ENCODE measurements at regions not wholly inside any gene's neighbourhood (a gene's known extent, or its start where the extent isn't known, plus 50 kb on each side); places are given as distances from the start of the nearest gene placed in this dataset.

DNA sequence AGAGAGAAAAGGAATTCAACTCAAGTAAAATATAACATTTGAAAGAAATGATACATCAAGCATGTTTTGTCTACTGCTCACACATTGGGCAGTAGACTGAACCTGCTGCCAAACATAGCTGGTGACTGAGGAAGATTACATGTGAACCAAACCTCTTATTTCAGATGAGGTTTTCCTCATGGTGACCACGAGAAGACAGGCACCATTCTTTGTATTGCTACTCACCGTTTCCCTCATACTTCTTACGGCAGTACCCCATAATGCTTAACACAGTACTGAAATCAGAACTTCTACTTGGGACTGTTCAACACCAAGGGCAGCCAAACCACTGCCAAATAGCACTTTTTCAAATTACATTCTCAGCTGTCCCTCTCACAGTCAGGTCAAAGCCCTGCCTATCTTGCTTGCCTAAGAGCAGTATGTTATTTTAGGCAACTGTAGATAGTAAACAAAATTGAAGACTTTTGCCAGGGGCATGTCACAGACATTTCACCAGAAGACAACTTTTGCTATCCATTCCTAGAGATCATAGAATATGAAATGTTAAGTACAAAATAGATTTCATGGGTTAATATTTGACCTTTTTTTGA, 167.1 kb upstream of the DOK6 start:
- FAIRE-seq: no peak
- no peak for DNase-seq (ENCODE audit: insufficient read length, low spot score)
- TF ChIP-seq POLR2A (IDR thresholded peaks at IDR 0.05; ENCODE audit: low read depth, low read length): no peak

DNA sequence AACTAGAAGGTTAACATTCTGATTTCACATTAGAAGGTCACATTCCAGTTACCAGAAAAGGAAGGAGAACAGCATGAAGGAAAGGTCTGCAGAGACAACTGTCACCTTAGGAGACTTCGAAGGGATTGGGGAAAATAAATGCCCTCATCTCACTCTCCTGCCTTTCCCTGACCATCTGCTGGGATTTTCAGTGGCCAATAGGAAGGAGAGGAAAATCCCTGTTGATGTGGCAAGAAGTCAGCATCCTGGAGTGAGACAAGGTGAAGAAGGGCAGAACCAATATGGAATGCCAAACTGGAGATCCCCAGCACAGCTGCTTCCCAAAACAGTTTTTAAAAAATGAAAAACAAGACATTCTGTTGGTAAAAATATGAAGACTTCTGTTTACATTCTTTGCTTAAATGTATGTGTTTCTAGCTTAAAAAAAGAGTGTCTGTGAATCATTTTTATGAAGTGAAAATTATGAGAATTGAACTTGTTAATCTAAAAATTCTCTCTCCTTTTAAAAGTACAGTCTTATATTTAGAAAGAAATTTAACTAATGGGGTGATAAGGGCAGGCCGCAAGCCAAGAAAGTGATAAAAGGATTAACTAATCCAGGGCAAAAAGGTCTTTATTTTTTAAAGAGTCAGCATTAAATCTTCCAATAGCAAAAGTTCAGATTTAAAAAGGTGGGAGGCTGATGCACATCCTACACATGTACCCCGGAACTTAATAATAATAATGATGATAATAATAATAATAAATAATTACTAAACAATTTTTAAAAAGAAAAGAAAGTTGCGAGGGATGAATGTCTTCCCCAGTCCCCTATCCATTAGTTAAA, 160.6 kb upstream of the DOK6 start:
- no peak for FAIRE-seq
- TF ChIP-seq POLR2A (IDR thresholded peaks at IDR 0.05; ENCODE audit: low read depth, low read length): no peak
- no peak for DNase-seq (ENCODE audit: insufficient read length, low spot score)

DNA sequence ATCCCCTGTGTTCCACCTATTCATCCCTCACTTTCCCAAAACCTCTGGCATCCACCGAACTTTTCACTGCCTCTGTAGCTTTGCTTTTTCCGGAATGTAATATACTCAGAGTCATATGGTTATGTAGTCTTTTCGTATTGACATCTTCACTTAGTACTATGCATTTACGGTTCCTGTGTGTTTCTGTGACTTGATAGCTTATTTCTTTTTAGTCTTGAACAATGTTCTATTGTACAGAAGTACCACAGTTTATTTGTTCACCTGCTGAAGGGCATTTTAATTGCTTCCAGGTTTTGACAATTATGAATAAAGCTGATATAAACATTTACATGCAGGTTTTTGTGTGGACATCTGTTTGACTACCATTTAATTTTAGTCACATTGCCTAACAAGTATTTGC, 154.7 kb upstream of the DOK6 start:
- no peak for TF ChIP-seq POLR2A (IDR thresholded peaks at IDR 0.05; ENCODE audit: low read depth, low read length)
- DNase-seq (ENCODE audit: insufficient read length, low spot score) (no peak), FAIRE-seq (no peak)

DNA sequence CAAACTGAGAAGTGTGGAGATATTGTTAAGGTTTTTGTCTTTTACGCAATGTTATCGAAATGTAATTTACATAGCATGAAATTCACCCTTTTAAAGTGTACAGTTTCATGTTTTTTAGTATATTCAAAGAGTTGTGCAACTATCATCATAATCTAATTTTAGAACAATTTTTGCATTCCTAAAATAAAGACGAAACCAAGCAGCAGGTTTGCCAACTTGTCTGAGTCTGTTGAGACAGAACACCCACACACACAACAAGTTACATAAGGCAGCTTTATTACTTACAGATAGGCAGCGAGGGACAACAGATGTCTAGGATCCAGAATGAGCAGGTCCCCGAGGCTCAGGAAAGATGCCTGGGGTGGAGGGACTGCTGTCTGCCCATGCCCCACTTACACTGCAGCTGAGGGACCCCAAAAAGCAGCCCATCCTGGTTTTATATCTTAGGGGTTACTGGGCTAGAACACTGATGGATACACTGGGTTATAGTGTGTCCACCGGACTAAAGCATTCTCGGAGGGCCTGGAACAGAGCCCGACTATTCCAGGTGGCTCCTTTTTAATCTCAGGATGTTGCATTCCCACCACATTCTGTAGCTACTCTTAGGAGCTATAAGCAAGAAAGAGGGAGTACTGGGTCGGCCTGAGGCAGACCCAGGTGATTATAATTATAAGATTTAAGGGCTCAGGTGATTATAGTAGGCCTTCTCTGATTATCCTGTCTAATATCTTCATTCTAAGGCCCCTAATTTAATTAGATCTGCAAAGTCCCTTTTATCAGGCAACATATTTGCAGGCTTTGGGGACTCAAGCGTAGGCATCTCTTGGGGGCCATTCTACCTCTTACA, 150.2 kb upstream of the DOK6 start:
- no peak for DNase-seq (ENCODE audit: insufficient read length, low spot score)
- FAIRE-seq: no peak
- TF ChIP-seq POLR2A (IDR thresholded peaks at IDR 0.05; ENCODE audit: low read depth, low read length): no peak

DNA sequence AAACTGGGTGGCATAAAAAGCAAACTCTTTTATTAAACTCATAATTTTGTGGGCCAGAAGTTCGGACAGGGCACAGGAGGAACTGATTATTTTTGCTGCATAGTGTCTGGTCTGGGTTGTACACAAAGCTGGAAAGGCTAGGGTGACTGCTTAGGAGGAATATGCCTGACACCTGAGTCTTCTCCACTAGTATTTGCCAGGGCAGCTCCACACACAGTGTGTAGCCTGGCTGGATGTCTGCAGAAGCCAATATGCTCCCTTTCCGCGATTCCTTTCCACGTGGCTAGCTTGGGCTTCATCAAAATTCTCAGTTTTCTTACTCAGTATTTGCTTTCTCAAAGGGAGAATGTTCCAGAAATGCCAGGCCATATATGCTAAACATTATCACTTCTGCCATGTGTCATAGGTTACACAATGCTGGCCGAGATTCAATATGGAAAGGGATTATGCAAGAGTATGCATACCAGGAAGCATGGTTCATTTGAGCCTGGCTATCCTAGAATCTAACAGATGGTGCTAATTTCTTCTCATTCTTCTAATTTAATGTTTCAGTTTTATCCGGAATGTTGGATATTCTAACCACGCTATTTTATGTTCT, 142.7 kb upstream of the DOK6 start:
- TF ChIP-seq POLR2A (IDR thresholded peaks at IDR 0.05; ENCODE audit: low read depth, low read length): no peak
- DNase-seq (ENCODE audit: insufficient read length, low spot score) (no peak), FAIRE-seq (no peak)

DNA sequence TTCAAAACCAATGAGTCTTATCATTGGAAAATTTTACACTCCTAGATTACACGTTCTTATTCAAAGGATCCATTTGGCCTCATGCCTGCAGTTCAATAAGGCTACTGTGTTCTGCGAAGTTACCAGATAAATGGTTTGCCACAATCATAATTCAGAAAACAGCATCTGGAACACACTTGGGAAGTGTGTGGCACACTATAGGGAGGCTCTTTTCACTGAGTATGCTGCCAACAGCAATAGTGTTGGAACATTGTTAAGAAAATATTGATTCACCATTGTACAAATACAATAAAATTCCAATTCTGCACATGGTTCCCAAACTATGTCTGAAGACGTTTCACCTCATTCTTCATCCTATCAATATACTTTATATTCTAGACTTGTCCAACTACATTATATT, 141.4 kb upstream of the DOK6 start:
- DNase-seq (ENCODE audit: insufficient read length, low spot score) (no peak), FAIRE-seq (no peak)
- TF ChIP-seq POLR2A (IDR thresholded peaks at IDR 0.05; ENCODE audit: low read depth, low read length): no peak

DNA sequence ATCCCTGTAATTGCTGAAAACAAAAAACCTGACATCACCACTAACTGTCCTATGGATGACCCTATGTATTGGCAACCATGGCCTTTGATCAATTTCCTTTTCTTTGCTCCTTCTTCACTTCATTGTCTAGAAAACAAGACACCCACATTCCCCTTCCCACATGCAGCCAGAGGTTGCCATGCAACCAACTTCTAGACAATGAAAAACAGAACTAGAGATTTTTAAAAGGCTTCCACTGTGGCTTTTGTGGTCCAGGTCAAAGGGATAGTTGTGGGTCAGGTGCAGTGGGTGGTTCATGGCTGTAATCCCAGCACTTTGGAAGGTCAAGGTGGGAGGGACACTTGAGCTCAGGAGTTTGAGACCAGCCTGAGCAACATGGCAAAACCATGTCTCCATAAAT, 139.3 kb upstream of the DOK6 start:
- FAIRE-seq (no peak), DNase-seq (ENCODE audit: insufficient read length, low spot score) (no peak)
- TF ChIP-seq POLR2A (IDR thresholded peaks at IDR 0.05; ENCODE audit: low read depth, low read length): no peak

DNA sequence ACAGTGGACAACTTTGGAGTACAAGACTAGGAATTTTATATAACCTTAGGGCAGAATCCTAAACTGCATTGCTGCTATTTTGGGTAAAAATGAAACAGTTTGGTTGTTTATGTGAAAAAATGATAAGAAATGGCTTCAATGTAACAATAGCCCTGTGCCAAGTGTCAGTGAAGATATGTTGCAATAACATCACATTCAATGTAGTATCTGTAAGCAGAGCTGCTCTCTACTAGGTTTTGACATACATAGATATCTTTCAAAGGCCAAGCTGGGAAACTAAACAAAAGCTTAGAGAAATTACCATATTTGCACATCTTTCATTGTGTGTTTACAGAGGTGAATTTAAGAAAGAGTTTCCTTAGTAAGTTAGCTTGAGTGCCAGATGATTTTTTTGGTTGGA, 135.0 kb upstream of the DOK6 start:
- no peak for TF ChIP-seq POLR2A (IDR thresholded peaks at IDR 0.05; ENCODE audit: low read depth, low read length)
- FAIRE-seq (no peak), DNase-seq (ENCODE audit: insufficient read length, low spot score) (no peak)

DNA sequence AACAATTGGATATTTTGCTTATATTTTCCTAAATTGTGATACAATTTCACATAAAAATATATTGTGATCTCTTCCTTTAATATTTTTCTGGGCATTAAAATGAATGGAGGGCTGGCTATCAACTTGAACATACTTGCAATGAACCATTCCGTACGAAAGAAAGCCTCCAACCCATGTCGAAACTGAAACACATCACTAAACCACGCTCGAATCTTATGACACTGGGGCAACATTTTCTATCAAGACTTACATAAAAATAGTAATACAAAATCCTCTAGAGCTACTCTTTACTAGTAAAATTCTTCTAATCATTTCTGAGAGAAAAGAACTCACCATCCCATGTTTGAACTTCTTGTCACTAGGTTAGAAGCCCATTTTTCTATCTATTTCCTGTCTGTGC, 132.8 kb upstream of the DOK6 start:
- no peak for TF ChIP-seq POLR2A (IDR thresholded peaks at IDR 0.05; ENCODE audit: low read depth, low read length)
- FAIRE-seq: no peak

DNA sequence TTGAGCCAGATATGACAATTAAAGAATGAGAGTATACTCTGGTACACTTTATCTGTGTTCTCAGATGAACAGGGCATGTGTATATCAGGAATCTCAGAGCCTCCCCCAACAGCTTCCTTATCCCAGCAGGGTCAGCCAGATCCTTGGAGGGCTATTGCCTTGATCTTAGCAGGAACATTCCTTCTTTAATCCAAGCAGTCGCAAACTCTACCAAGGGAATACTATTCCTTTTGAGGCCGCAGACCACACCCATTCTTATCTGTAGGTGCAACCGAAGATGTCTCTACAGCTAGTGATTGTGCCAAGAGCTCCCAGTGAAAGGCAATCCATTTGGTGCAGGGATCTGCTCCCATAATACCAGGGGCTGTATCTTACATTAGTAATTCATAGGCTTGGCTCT, 118.3 kb upstream of the DOK6 start:
- no peak for FAIRE-seq

More for the DNA sequence above, 132.8 kb upstream of the DOK6 start:
- no peak for DNase-seq (ENCODE audit: insufficient read length, low spot score)

DNA sequence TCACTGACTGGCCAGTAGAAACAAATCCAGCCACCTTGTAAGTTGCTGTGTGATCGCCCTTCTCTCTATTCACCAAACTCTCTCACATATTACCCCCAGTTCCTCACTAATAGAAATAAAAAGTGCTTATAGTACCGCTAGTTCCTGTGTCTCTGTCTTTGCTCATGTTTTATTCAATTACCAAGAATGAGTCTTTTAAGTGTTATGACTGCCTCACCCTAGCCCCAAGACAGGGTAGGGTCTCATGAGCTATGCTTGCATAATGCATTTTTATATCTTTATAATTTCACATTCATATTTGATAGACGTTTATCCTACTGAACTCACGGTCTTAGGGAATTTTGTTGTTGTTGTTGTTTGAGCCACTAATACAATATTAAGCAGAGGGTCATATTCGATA, 109.6 kb upstream of the DOK6 start:
- TF ChIP-seq POLR2A (IDR thresholded peaks at IDR 0.05; ENCODE audit: low read depth, low read length): no peak
- no peak for FAIRE-seq

More for the DNA sequence above, 118.3 kb upstream of the DOK6 start:
- no peak for DNase-seq (ENCODE audit: insufficient read length, low spot score)
- no peak for TF ChIP-seq POLR2A (IDR thresholded peaks at IDR 0.05; ENCODE audit: low read depth, low read length)

DNA sequence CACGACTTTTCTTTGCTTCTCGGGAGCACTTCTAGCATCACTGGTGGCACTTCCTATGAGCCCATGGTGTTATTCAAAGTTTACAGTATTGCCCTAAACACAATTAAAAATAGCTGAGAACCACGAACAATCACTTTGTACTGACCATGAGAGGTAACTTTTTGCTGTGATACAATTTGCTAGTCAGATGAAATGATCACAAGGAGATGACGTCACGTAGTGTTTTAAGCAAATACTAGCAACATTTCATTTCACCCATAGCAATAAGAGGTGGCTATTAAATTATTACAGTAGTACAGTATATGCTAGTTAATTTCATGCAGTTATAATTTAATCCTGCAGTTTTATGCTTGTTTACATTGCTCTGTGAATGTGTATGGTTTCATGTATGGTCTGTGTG, 108.9 kb upstream of the DOK6 start:
- no peak for TF ChIP-seq POLR2A (IDR thresholded peaks at IDR 0.05; ENCODE audit: low read depth, low read length)
- FAIRE-seq: no peak
- no peak for DNase-seq (ENCODE audit: insufficient read length, low spot score)

More for the DNA sequence above, 109.6 kb upstream of the DOK6 start:
- DNase-seq (ENCODE audit: insufficient read length, low spot score): no peak

DNA sequence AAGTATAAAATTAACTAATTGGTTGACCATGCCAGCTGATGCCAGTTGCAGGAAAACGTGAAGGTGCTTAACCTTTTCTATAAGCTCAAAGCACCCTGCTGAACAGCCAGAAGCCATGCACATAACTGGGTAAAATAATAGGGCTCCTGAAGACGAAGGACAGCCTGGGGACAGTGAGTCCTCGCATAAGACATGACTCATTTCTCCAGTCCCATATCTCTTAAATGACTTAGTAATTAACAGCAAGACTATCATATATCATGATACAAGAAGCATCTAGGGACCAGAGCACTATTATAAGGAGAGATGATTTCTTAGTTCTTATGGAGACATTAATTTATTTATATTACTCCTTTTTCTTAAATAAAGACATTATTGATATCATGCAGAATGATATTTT, 100.5 kb upstream of the DOK6 start:
- FAIRE-seq: no peak
- no peak for TF ChIP-seq POLR2A (IDR thresholded peaks at IDR 0.05; ENCODE audit: low read depth, low read length)
- no peak for DNase-seq (ENCODE audit: insufficient read length, low spot score)

DNA sequence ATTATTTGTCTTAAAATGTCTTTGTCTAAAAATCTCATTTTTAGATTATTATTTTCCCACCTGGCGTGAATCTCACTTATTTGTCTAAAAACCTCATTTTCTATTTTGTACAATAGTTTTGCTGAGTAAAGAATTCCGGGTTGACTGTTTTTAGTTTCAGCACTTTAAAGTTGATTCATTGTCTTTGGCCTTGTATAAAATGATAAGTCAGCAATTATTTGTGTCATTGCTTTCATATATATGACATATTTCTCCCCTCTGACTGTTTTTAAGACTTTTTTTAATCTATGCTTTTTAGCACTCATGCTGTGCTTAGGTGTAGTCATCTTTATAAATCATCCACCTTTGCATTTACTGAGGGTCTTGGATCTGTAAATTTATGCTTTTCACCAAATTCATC, 92.1 kb upstream of the DOK6 start:
- FAIRE-seq: no peak
- DNase-seq (ENCODE audit: insufficient read length, low spot score): no peak

More for the DNA sequence above, 92.1 kb upstream of the DOK6 start:
- TF ChIP-seq POLR2A (IDR thresholded peaks at IDR 0.05; ENCODE audit: low read depth, low read length): no peak

Measured in H54 (cell line).